ENCODE measurements at regions not wholly inside any gene's neighbourhood (a gene's known extent, or its start where the extent isn't known, plus 50 kb on each side); places are given as distances from the start of the nearest gene placed in this dataset.

DNA sequence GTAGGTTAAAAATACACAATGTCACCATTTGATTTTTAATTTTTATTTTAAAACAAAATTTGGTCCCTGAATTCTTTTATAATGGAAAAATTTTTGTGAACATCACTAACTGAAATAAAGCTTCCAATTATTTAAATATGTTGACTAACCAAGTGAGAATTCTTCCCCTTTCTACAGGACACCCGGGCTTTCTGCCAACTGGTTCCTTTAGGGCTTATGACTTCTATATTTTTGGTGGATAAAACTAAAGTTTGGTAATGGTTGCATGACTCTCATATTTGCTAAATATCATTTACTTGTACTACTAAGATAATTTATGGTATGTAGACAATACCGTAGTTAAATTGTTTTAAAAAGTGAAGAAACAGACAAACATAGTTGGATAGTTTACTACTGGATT is 291.0 kb upstream of the DOK6 start:
- Histone ChIP-seq H2BK120ac (ENCODE audit: low read depth, low read length) (no peak overlapping the region), H2BK5ac (ENCODE audit: low read length) (no peak overlapping the region), H3K9ac (ENCODE audit: low read length) (no peak overlapping the region), H3K4me2 (ENCODE audit: low read length) (no peak overlapping the region), H3K27ac (ENCODE audit: low read depth, low read length) (no peak overlapping the region), H2BK15ac (replicated peaks; ENCODE audit: low read depth) (no peak overlapping the region), H3K4ac (ENCODE audit: low read depth, low read length) (no peak overlapping the region), H3K27me3 (ENCODE audit: insufficient read depth, low read length, poor library complexity) (no peaks in the 10 kb centered on the region), H3K23ac (ENCODE audit: low read length) (no peak overlapping the region), H3K79me2 (ENCODE audit: control insufficient read depth, insufficient read depth, low read length) (no peaks in the 10 kb centered on the region), H3K4me1 (ENCODE audit: control insufficient read depth, low read depth, low read length) (no peaks in the 10 kb centered on the region), H3K4me3 (ENCODE audit: low read length) (no peak overlapping the region), H4K8ac (ENCODE audit: low read depth, low read length) (no peak overlapping the region), H2AK5ac (ENCODE audit: low read length) (no peak overlapping the region), H3K79me1 (ENCODE audit: low read length) (no peaks in the 10 kb centered on the region), H4K5ac (ENCODE audit: low read length) (no peak overlapping the region), H3K56ac (ENCODE audit: low read length) (no peak overlapping the region), H3K18ac (ENCODE audit: low read length) (no peak overlapping the region), H3K36me3 (ENCODE audit: control insufficient read depth, insufficient read depth, low read length) (no peaks in the 10 kb centered on the region)
- no peak for DNase-seq
- WGBS (ENCODE audit: extremely low coverage, insufficient coverage, low lambda C conversion rate): no CpG with 5 or more reads among the region's 2 CpGs

DNA sequence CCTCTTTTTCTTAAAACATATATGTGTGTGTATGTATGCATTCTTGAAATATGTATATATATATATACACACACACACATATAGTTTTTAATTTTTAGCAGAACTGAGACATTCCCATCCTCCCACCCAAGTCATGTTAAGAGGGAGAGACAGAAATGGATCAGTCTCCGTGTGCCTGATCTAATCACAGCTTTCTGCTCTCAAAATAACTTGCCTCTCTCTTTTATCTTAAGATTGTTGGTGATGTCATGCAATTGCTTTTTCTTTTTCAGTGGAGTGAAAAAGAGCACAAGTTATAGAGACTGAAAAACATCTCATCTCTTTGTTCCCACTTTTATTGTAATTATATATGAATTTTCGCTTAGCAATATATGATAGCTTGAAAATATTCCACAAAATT is 279.9 kb upstream of the DOK6 start:
- WGBS (ENCODE audit: extremely low coverage, insufficient coverage, low lambda C conversion rate): no CpG with 5 or more reads among the region's 2 CpGs
- no peak overlapping the region for H3K23ac ChIP-seq (ENCODE audit: low read length)
- no peaks in the 10 kb centered on the region for H3K79me2 ChIP-seq (ENCODE audit: control insufficient read depth, insufficient read depth, low read length)
- H3K4me2 ChIP-seq (ENCODE audit: low read length): no peak overlapping the region
- H2BK5ac ChIP-seq (ENCODE audit: low read length): no peak overlapping the region
- H4K5ac ChIP-seq (ENCODE audit: low read length): no peak overlapping the region
- no peak overlapping the region for H2BK120ac ChIP-seq (ENCODE audit: low read depth, low read length)
- no peaks in the 10 kb centered on the region for H3K4me1 ChIP-seq (ENCODE audit: control insufficient read depth, low read depth, low read length)
- no peak overlapping the region for H3K56ac ChIP-seq (ENCODE audit: low read length)
- H3K9ac ChIP-seq (ENCODE audit: low read length): no peak overlapping the region
- H3K36me3 ChIP-seq (ENCODE audit: control insufficient read depth, insufficient read depth, low read length): no peaks in the 10 kb centered on the region
- H3K4ac ChIP-seq (ENCODE audit: low read depth, low read length): no peak overlapping the region
- H3K27me3 ChIP-seq (ENCODE audit: insufficient read depth, low read length, poor library complexity): no peaks in the 10 kb centered on the region
- no peak overlapping the region for H3K18ac ChIP-seq (ENCODE audit: low read length)
- no peak for DNase-seq
- no peak overlapping the region for H2AK5ac ChIP-seq (ENCODE audit: low read length)
- H2BK15ac ChIP-seq (replicated peaks; ENCODE audit: low read depth): no peak overlapping the region
- H4K8ac ChIP-seq (ENCODE audit: low read depth, low read length): no peak overlapping the region
- no peak overlapping the region for H3K27ac ChIP-seq (ENCODE audit: low read depth, low read length)
- no peaks in the 10 kb centered on the region for H3K79me1 ChIP-seq (ENCODE audit: low read length)
- no peak overlapping the region for H3K4me3 ChIP-seq (ENCODE audit: low read length)

DNA sequence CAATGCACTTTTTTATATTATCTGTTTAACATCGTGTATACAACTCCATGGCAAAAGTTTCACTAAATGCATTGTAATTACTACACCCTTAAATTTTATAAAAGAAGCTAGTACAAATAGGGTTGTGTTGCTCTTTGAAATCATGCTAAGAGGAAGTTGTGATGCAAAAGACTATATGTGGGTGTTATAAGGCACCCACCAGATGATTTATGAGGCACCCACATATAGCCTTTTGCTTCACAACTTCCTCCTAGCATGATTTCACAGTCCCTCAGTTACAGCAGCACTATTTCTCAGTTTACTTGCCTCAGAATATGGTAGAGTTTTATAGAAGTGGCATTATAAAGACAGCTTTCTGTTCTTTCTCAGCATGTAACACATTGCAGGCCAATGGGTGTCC is 277.3 kb upstream of the DOK6 start:
- H4K8ac ChIP-seq (ENCODE audit: low read depth, low read length): no peak overlapping the region
- H3K4ac ChIP-seq (ENCODE audit: low read depth, low read length): no peak overlapping the region
- no CpG with 5 or more reads among the region's 1 CpG for WGBS (ENCODE audit: extremely low coverage, insufficient coverage, low lambda C conversion rate)
- no peak overlapping the region for H2BK5ac ChIP-seq (ENCODE audit: low read length)
- no peak overlapping the region for H3K56ac ChIP-seq (ENCODE audit: low read length)
- no peak overlapping the region for H3K4me3 ChIP-seq (ENCODE audit: low read length)
- H3K36me3 ChIP-seq (ENCODE audit: control insufficient read depth, insufficient read depth, low read length): no peaks in the 10 kb centered on the region
- H3K79me2 ChIP-seq (ENCODE audit: control insufficient read depth, insufficient read depth, low read length): no peaks in the 10 kb centered on the region
- H3K23ac ChIP-seq (ENCODE audit: low read length): no peak overlapping the region
- no peak overlapping the region for H4K5ac ChIP-seq (ENCODE audit: low read length)
- no peak overlapping the region for H2AK5ac ChIP-seq (ENCODE audit: low read length)
- no peaks in the 10 kb centered on the region for H3K27me3 ChIP-seq (ENCODE audit: insufficient read depth, low read length, poor library complexity)
- H3K4me2 ChIP-seq (ENCODE audit: low read length): no peak overlapping the region
- no peak overlapping the region for H3K9ac ChIP-seq (ENCODE audit: low read length)
- DNase-seq: no peak
- H2BK15ac ChIP-seq (replicated peaks; ENCODE audit: low read depth): no peak overlapping the region
- H3K79me1 ChIP-seq (ENCODE audit: low read length): no peaks in the 10 kb centered on the region
- no peak overlapping the region for H3K18ac ChIP-seq (ENCODE audit: low read length)
- H2BK120ac ChIP-seq (ENCODE audit: low read depth, low read length): no peak overlapping the region
- no peak overlapping the region for H3K27ac ChIP-seq (ENCODE audit: low read depth, low read length)
- no peaks in the 10 kb centered on the region for H3K4me1 ChIP-seq (ENCODE audit: control insufficient read depth, low read depth, low read length)

DNA sequence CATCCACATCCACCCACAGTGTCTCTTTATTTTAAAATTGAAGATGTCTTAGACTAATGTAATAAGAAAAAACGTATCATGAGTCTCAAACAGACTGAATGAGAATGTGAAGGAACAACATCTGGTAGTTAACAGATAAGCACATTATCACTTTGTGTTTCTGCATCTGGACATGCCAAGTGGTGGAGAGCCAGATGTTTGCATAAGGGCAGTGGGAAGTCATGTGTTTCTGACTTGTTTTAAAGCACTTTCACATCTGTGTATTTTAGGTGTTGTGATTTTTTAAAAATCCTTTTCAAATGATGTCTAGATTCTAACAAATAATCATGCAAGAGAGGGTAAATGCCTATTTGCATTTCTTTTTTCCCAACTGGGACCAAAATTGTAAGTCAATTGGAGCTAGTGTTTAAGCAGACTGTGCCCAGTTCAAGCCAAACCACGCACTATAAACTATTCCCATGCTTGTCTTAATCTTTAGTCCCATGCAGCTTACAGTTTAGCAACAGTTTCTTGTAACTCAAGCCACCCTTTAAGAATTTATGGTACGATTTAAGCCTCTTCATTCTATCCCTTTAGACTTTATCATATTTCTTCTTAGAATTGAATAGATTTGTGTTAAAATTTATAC is 272.7 kb upstream of the DOK6 start:
- no peak overlapping the region for H3K56ac ChIP-seq (ENCODE audit: low read length)
- H4K5ac ChIP-seq (ENCODE audit: low read length): no peak overlapping the region
- no peak overlapping the region for H3K4ac ChIP-seq (ENCODE audit: low read depth, low read length)
- no peak overlapping the region for H3K18ac ChIP-seq (ENCODE audit: low read length)
- no peak overlapping the region for H3K4me3 ChIP-seq (ENCODE audit: low read length)
- no peaks in the 10 kb centered on the region for H3K79me2 ChIP-seq (ENCODE audit: control insufficient read depth, insufficient read depth, low read length)
- H2BK5ac ChIP-seq (ENCODE audit: low read length): no peak overlapping the region
- no peaks in the 10 kb centered on the region for H3K4me1 ChIP-seq (ENCODE audit: control insufficient read depth, low read depth, low read length)
- H3K27me3 ChIP-seq (ENCODE audit: insufficient read depth, low read length, poor library complexity): no peaks in the 10 kb centered on the region
- H2BK120ac ChIP-seq (ENCODE audit: low read depth, low read length): no peak overlapping the region
- H3K36me3 ChIP-seq (ENCODE audit: control insufficient read depth, insufficient read depth, low read length): no peaks in the 10 kb centered on the region
- no peak overlapping the region for H3K27ac ChIP-seq (ENCODE audit: low read depth, low read length)
- DNase-seq: peak; percentile 6
- no peak overlapping the region for H3K23ac ChIP-seq (ENCODE audit: low read length)
- H4K8ac ChIP-seq (ENCODE audit: low read depth, low read length): no peak overlapping the region
- no peak overlapping the region for H2BK15ac ChIP-seq (replicated peaks; ENCODE audit: low read depth)
- H3K4me2 ChIP-seq (ENCODE audit: low read length): no peak overlapping the region
- no CpG with 5 or more reads among the region's 3 CpGs for WGBS (ENCODE audit: extremely low coverage, insufficient coverage, low lambda C conversion rate)
- no peak overlapping the region for H3K9ac ChIP-seq (ENCODE audit: low read length)
- no peak overlapping the region for H2AK5ac ChIP-seq (ENCODE audit: low read length)
- no peaks in the 10 kb centered on the region for H3K79me1 ChIP-seq (ENCODE audit: low read length)

DNA sequence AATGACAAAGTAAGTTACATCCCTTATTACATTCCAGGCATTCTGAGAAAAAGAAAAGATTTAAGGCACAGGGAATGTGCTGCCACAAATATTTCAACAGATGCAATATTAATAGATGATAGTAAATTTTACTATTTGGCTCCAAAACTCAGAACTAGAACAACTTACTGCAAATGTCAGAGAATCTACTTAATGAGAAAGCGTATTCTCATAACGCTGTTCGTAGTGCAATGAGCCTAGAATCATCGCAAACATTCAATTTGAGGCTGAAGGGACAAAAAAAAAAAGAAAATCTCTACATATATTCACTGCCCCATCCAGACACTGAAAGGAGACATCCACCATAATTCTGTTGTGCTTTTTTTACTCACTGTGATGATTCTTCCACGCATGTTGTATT is 272.1 kb upstream of the DOK6 start:
- no peak overlapping the region for H3K9ac ChIP-seq (ENCODE audit: low read length)
- no peak overlapping the region for H3K18ac ChIP-seq (ENCODE audit: low read length)
- H4K8ac ChIP-seq (ENCODE audit: low read depth, low read length): no peak overlapping the region
- no peak overlapping the region for H2AK5ac ChIP-seq (ENCODE audit: low read length)
- no peak overlapping the region for H3K27ac ChIP-seq (ENCODE audit: low read depth, low read length)
- H3K4ac ChIP-seq (ENCODE audit: low read depth, low read length): no peak overlapping the region
- no peaks in the 10 kb centered on the region for H3K36me3 ChIP-seq (ENCODE audit: control insufficient read depth, insufficient read depth, low read length)
- H3K4me3 ChIP-seq (ENCODE audit: low read length): no peak overlapping the region
- no peak overlapping the region for H3K23ac ChIP-seq (ENCODE audit: low read length)
- WGBS (ENCODE audit: extremely low coverage, insufficient coverage, low lambda C conversion rate): no CpG with 5 or more reads among the region's 5 CpGs
- no peak overlapping the region for H3K56ac ChIP-seq (ENCODE audit: low read length)
- no peaks in the 10 kb centered on the region for H3K4me1 ChIP-seq (ENCODE audit: control insufficient read depth, low read depth, low read length)
- H3K79me2 ChIP-seq (ENCODE audit: control insufficient read depth, insufficient read depth, low read length): no peaks in the 10 kb centered on the region
- no peak overlapping the region for H2BK15ac ChIP-seq (replicated peaks; ENCODE audit: low read depth)
- H3K27me3 ChIP-seq (ENCODE audit: insufficient read depth, low read length, poor library complexity): no peaks in the 10 kb centered on the region
- no peaks in the 10 kb centered on the region for H3K79me1 ChIP-seq (ENCODE audit: low read length)
- no peak overlapping the region for H3K4me2 ChIP-seq (ENCODE audit: low read length)
- DNase-seq: no peak
- no peak overlapping the region for H2BK5ac ChIP-seq (ENCODE audit: low read length)
- no peak overlapping the region for H4K5ac ChIP-seq (ENCODE audit: low read length)
- H2BK120ac ChIP-seq (ENCODE audit: low read depth, low read length): no peak overlapping the region

DNA sequence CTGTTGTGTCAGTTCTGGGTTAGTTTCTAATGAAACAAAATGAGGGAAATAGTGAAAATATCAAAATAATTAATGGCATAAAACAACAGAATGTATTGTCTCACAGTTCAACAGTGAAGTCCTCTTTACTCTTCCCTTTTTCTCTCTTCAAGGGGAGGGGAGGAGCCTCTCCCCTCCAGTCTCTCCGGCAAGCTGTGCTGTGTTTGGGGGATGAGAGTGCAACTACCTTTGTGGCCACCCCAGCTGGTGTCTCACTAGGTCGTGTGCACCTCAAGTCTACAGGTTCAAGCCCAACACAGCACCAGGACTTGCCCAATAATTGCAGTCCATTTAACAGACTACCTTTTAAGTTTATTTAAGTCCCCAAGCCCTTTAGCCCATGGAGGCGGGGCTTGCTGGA is 271.7 kb upstream of the DOK6 start:
- H2BK5ac ChIP-seq (ENCODE audit: low read length): no peak overlapping the region
- H3K27ac ChIP-seq (ENCODE audit: low read depth, low read length): no peak overlapping the region
- no CpG with 5 or more reads among the region's 3 CpGs for WGBS (ENCODE audit: extremely low coverage, insufficient coverage, low lambda C conversion rate)
- no peak overlapping the region for H3K4me2 ChIP-seq (ENCODE audit: low read length)
- H3K4me3 ChIP-seq (ENCODE audit: low read length): no peak overlapping the region
- no peak overlapping the region for H3K18ac ChIP-seq (ENCODE audit: low read length)
- H3K79me1 ChIP-seq (ENCODE audit: low read length): no peaks in the 10 kb centered on the region
- no peaks in the 10 kb centered on the region for H3K36me3 ChIP-seq (ENCODE audit: control insufficient read depth, insufficient read depth, low read length)
- no peaks in the 10 kb centered on the region for H3K4me1 ChIP-seq (ENCODE audit: control insufficient read depth, low read depth, low read length)
- H3K4ac ChIP-seq (ENCODE audit: low read depth, low read length): no peak overlapping the region
- no peak overlapping the region for H4K8ac ChIP-seq (ENCODE audit: low read depth, low read length)
- no peak overlapping the region for H3K23ac ChIP-seq (ENCODE audit: low read length)
- no peak overlapping the region for H3K9ac ChIP-seq (ENCODE audit: low read length)
- no peak overlapping the region for H2BK120ac ChIP-seq (ENCODE audit: low read depth, low read length)
- H4K5ac ChIP-seq (ENCODE audit: low read length): no peak overlapping the region
- H2AK5ac ChIP-seq (ENCODE audit: low read length): no peak overlapping the region
- no peak for DNase-seq
- H3K79me2 ChIP-seq (ENCODE audit: control insufficient read depth, insufficient read depth, low read length): no peaks in the 10 kb centered on the region
- no peak overlapping the region for H2BK15ac ChIP-seq (replicated peaks; ENCODE audit: low read depth)
- no peaks in the 10 kb centered on the region for H3K27me3 ChIP-seq (ENCODE audit: insufficient read depth, low read length, poor library complexity)
- no peak overlapping the region for H3K56ac ChIP-seq (ENCODE audit: low read length)
